ENCODE measurements at regions not wholly inside any gene's neighbourhood (a gene's known extent, or its start where the extent isn't known, plus 50 kb on each side); places are given as distances from the start of the nearest gene placed in this dataset.
"Not testable (repeated sequence)": the region's sequence is repeated elsewhere in the genome, so short reads cannot be mapped to it uniquely, and the experiment has no call there.

- no peak for DNase-seq
Measured at GRCh38 chr6:165167311-165167710, 142.1 kb downstream of the C6orf118 start.

GRCh38 chr6:165163519-165163918 is 145.9 kb downstream of the C6orf118 start:
- DNase-seq, result no peak

- no peak for DNase-seq
Measured at GRCh38 chr6:165159460-165159859, 149.9 kb downstream of the C6orf118 start.

- DNase-seq, result no peak
Measured at GRCh38 chr6:165146456-165146855, 162.9 kb downstream of the C6orf118 start.

- DNase-seq, result no peak
Measured at GRCh38 chr6:165135889-165136288, 173.5 kb downstream of the C6orf118 start.

GRCh38 chr6:165129086-165129485 is 180.3 kb downstream of the C6orf118 start:
- DNase-seq, result no peak

GRCh38 chr6:165127743-165128142 is 181.7 kb downstream of the C6orf118 start:
- DNase-seq, result not testable (repeated sequence)

- not testable (repeated sequence) for DNase-seq
Measured at GRCh38 chr6:165124681-165125080, 184.7 kb downstream of the C6orf118 start.

GRCh38 chr6:165119231-165120020 is 190.0 kb downstream of the C6orf118 start:
- no peak for DNase-seq

- no peak for DNase-seq
Measured at GRCh38 chr6:165118736-165119135, 190.7 kb downstream of the C6orf118 start.

GRCh38 chr6:165117806-165118205 is 191.6 kb downstream of the C6orf118 start:
- no peak for DNase-seq

GRCh38 chr6:165117121-165117520 is 192.3 kb downstream of the C6orf118 start:
- no peak for DNase-seq

- no peak for DNase-seq
Measured at GRCh38 chr6:165110860-165111259, 198.5 kb downstream of the C6orf118 start.

GRCh38 chr6:165109011-165109410 is 200.4 kb downstream of the C6orf118 start:
- no peak for DNase-seq

GRCh38 chr6:165106261-165106660 is 203.1 kb downstream of the C6orf118 start:
- no peak for DNase-seq

- DNase-seq, result no peak
Measured at GRCh38 chr6:165098165-165098564, 211.2 kb downstream of the C6orf118 start.

GRCh38 chr6:165096868-165097267 is 212.5 kb downstream of the C6orf118 start:
- no peak for DNase-seq

GRCh38 chr6:165096209-165096608 is 213.2 kb downstream of the C6orf118 start:
- DNase-seq, result no peak

- no peak for DNase-seq
Measured at GRCh38 chr6:165092881-165093595, 216.4 kb downstream of the C6orf118 start.

- no peak for DNase-seq
Measured at GRCh38 chr6:165091121-165091785, 218.2 kb downstream of the C6orf118 start.

GRCh38 chr6:165090242-165090641 is 219.2 kb downstream of the C6orf118 start:
- DNase-seq, result no peak

GRCh38 chr6:165086814-165087213 is 222.6 kb downstream of the C6orf118 start:
- no peak for DNase-seq

GRCh38 chr6:165082636-165083035 is 226.8 kb downstream of the C6orf118 start:
- no peak for DNase-seq
